Smooth muscle cell (in vitro differentiated cells): ENCODE measurements at regions not wholly inside any gene's neighbourhood (a gene's known extent, or its start where the extent isn't known, plus 50 kb on each side); places are given as distances from the start of the nearest gene placed in this dataset.

ENCODE experiments used
- DNase-seq: peaks from one replicate; lab custom pipeline; 2025; ENCODE audit not compliant: unreplicated experiment; lab: John Stamatoyannopoulos, UW
- H2AFZ ChIP-seq: fragments of 200-600 bp; sonication (generic); 2 replicates; pipeline ENCODE4 v1.6.0; 2016; ENCODE audit warnings: antibody characterized with exemption, low read depth, mild to moderate bottlenecking
- H3F3A ChIP-seq: fragments of 200-600 bp; sonication (generic); 2 replicates; pipeline ENCODE4 v1.6.0; 2017; ENCODE audit warnings: antibody characterized with exemption, low read depth
- H3K27ac ChIP-seq: fragments of 200-600 bp; sonication (generic); 2 replicates; pipeline ENCODE4 v1.5.1; 2016; ENCODE audit warnings: low read depth, mild to moderate bottlenecking
- H3K27me3 ChIP-seq: fragments of 200-600 bp; sonication (generic); 2 replicates; pipeline ENCODE4 v1.6.1; 2016; ENCODE audit warnings: low read depth, mild to moderate bottlenecking
- H3K36me3 ChIP-seq: fragments of 200-600 bp; sonication (generic); 2 replicates; pipeline ENCODE4 v1.5.1; 2016; ENCODE audit warnings: low read depth
- H3K4me1 ChIP-seq: fragments of 200-600 bp; sonication (generic); 2 replicates; pipeline ENCODE4 v1.5.1; 2016; ENCODE audit warnings: low read depth
- H3K4me2 ChIP-seq: fragments of 200-600 bp; sonication (generic); 2 replicates; pipeline ENCODE4 v1.6.0; 2016; ENCODE audit warnings: mild to moderate bottlenecking
- H3K4me3 ChIP-seq: fragments of 200-600 bp; sonication (generic); 2 replicates; pipeline ENCODE4 v1.5.1; 2016; ENCODE audit warnings: mild to moderate bottlenecking
- H3K79me2 ChIP-seq: fragments of 200-600 bp; sonication (generic); 2 replicates; pipeline ENCODE4 v1.6.0; 2016; ENCODE audit warnings: low read depth, mild to moderate bottlenecking
- H3K9ac ChIP-seq: fragments of 200-600 bp; sonication (generic); 2 replicates; pipeline ENCODE4 v1.6.0; 2016; ENCODE audit warnings: low read depth
- H3K9me3 ChIP-seq: fragments of 200-600 bp; sonication (generic); replicated peaks from 2 replicates; pipeline ENCODE4 v1.5.1; 2016; ENCODE audit warnings: low read depth
- H4K20me1 ChIP-seq: fragments of 200-600 bp; sonication (generic); 2 replicates; pipeline ENCODE4 v1.6.0; 2016; ENCODE audit warnings: low read depth
- CTCF ChIP-seq: fragments of 200-600 bp; sonication (generic); IDR thresholded peaks from 2 replicates; pipeline ENCODE4 v1.5.1; 2017; ENCODE audit warnings: borderline replicate concordance, mild to moderate bottlenecking, antibody characterized with exemption; ENCODE audit not compliant: insufficient read depth, poor library complexity, severe bottlenecking
- WGBS: methylation state at CpG from one replicate; pipeline ENCODE4 v1.1.7; 2016; ENCODE audit warnings: low lambda C conversion rate; 5-methylcytosine and 5-hydroxymethylcytosine counted together

DNA sequence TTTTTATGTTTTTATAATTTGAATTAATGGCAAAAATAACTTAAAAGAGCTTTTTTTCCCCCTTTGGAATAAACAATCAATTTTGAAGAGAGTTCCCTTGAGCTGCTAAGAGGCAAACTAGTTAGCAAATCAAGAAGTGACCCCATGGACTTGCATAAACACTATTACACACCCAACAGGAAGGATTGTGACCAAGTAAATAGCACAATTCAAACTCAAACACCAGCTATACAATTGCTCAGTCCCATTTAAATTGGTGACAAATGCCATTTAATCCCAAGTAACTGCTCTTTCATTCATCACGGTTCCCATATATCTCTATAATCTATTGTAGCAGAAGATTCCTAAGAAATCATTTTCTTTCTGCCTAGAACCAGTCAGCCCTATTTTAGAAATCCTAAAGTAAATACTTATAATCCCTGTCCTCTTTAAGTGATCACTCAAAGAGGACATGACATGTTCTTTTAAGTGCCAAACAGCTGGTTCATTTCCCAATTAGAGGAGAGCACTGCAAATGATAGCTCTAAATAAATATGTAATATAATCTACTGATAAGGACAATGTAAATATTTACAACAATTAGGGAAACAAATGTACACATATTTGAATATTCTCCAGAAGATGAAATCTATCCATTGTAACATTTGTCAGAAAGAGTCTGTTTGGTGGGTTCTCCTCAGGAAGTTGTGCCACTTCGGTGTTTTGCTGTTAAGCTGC is 137.8 kb upstream of the ADAMTS9 start:
- no peaks in the 10 kb centered on the region for H3K9me3 ChIP-seq
- no peak overlapping the region for H3K9ac ChIP-seq
- H3K4me2 ChIP-seq = peak overlapping the region; percentile 0
- no peak for DNase-seq
- no peak overlapping the region for H3K27ac ChIP-seq
- H3F3A ChIP-seq = no peaks in the 10 kb centered on the region
- H3K4me1 ChIP-seq = peaks cover 18% of the 10 kb centered on the region
- 42% methylated on average over 2 of the region's 2 CpGs for WGBS
- H3K79me2 ChIP-seq = no peaks in the 10 kb centered on the region
- no peaks in the 10 kb centered on the region for H4K20me1 ChIP-seq
- no peak overlapping the region for H3K4me3 ChIP-seq
- no peaks in the 10 kb centered on the region for H3K27me3 ChIP-seq
- no peaks in the 10 kb centered on the region for H3K36me3 ChIP-seq
- no peak overlapping the region for H2AFZ ChIP-seq
- TF ChIP-seq CTCF = no peak

GRCh38 chr3:64824394-64824909 is 136.7 kb upstream of the ADAMTS9 start:
- TF ChIP-seq CTCF = no peak
- no peak for DNase-seq
- H3K4me1 ChIP-seq = peaks cover 15% of the 10 kb centered on the region
- H3K9ac ChIP-seq = no peak overlapping the region
- no peaks in the 10 kb centered on the region for H3K79me2 ChIP-seq
- no peak overlapping the region for H3K27ac ChIP-seq
- H3K4me3 ChIP-seq = no peak overlapping the region
- no peak overlapping the region for H2AFZ ChIP-seq
- H3F3A ChIP-seq = no peaks in the 10 kb centered on the region
- H3K27me3 ChIP-seq = no peaks in the 10 kb centered on the region
- no peaks in the 10 kb centered on the region for H3K9me3 ChIP-seq
- H4K20me1 ChIP-seq = no peaks in the 10 kb centered on the region
- 87% methylated on average over 4 of the region's 4 CpGs for WGBS
- H3K36me3 ChIP-seq = no peaks in the 10 kb centered on the region
- peak overlapping the region; percentile 0 for H3K4me2 ChIP-seq

- H3K36me3 ChIP-seq = no peaks in the 10 kb centered on the region
- H4K20me1 ChIP-seq = no peaks in the 10 kb centered on the region
- no peak overlapping the region for H3K4me2 ChIP-seq
- no peak for DNase-seq
- H3K27ac ChIP-seq = no peak overlapping the region
- no peaks in the 10 kb centered on the region for H3K79me2 ChIP-seq
- TF ChIP-seq CTCF = no peak
- 94% methylated on average over 1 of the region's 1 CpG for WGBS
- H3K4me1 ChIP-seq = peaks cover 6% of the 10 kb centered on the region
- no peak overlapping the region for H2AFZ ChIP-seq
- no peak overlapping the region for H3K9ac ChIP-seq
- no peaks in the 10 kb centered on the region for H3K27me3 ChIP-seq
- no peaks in the 10 kb centered on the region for H3K9me3 ChIP-seq
- H3K4me3 ChIP-seq = no peak overlapping the region
- no peaks in the 10 kb centered on the region for H3F3A ChIP-seq
Observed at GRCh38 chr3:64818196-64818595, 130.4 kb upstream of the ADAMTS9 start.

DNA sequence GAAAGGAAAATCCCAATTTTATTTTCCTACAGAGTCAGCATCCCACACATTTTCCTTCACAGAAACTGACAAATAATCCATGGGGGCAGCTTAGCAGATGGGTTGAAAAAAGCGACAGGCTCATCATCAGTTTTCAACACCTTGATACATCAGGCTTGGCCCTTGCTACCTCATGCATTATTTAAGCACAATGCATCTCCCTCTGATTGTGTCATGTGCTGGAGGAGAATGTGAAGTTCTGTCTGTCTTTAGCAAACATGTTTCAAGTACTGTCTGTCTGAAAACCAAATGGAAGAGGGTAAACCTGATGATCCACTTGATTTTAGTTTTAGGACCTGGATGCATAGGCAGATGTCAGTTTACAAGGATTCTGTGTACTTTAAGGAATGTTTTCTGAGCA is 128.6 kb upstream of the ADAMTS9 start:
- no peaks in the 10 kb centered on the region for H4K20me1 ChIP-seq
- H3K9me3 ChIP-seq = no peaks in the 10 kb centered on the region
- H3K36me3 ChIP-seq = peaks cover under 1% of the 10 kb centered on the region
- no peaks in the 10 kb centered on the region for H3K79me2 ChIP-seq
- H3K27ac ChIP-seq = no peak overlapping the region
- H3F3A ChIP-seq = no peaks in the 10 kb centered on the region
- H3K27me3 ChIP-seq = no peaks in the 10 kb centered on the region
- no peak for DNase-seq
- no peak overlapping the region for H3K4me2 ChIP-seq
- H3K4me3 ChIP-seq = no peak overlapping the region
- H3K4me1 ChIP-seq = peaks cover 3% of the 10 kb centered on the region
- no peak overlapping the region for H3K9ac ChIP-seq
- no peak for TF ChIP-seq CTCF
- H2AFZ ChIP-seq = no peak overlapping the region
- 90% methylated on average over 1 of the region's 1 CpG for WGBS
